ENCODE measurements at regions not wholly inside any gene's neighbourhood (a gene's known extent, or its start where the extent isn't known, plus 50 kb on each side); places are given as distances from the start of the nearest gene placed in this dataset.

GRCh38 chr10:32175629-32176028 lies 119.4 kb upstream of the KIF5B start:
- H3K4me1 ChIP-seq (ENCODE audit: insufficient read depth, low read length, poor library complexity, severe bottlenecking) = no peaks in the 10 kb centered on the region
- H4K20me1 ChIP-seq (ENCODE audit: insufficient read depth, low read length) = no peaks in the 10 kb centered on the region
- CTCF ChIA-PET (ENCODE audit: unreplicated experiment) = no interaction called here
- no peak overlapping the region for H2AFZ ChIP-seq (ENCODE audit: low read length)
- no TSS peak for BruUV-seq (replicated peaks)
- intact Hi-C loops (cut with micrococcal nuclease; ENCODE audit: unreplicated experiment) = no loop called here
- H3K9me2 ChIP-seq (ENCODE audit: insufficient read depth, low read length) = no peaks in the 10 kb centered on the region
- DNase-seq (ENCODE audit: low spot score) = no peak
- H3K4me3 ChIP-seq (ENCODE audit: low read depth, low read length, poor library complexity, severe bottlenecking) = no peak overlapping the region
- no peak for TF ChIP-seq CTCF (conservative IDR thresholded peaks at IDR 0.05; ENCODE audit: low read length)
- no peak for TF ChIP-seq EZH2phosphoT487 (IDR thresholded peaks at IDR 0.05; ENCODE audit: borderline replicate concordance, low read depth, low read length)
- H3K4me2 ChIP-seq (ENCODE audit: low read length) = no peak overlapping the region
- POLR2A ChIA-PET = interaction anchor here (0.7 kb wide), 1 partner anchor 1800 kb away, joined by 7 read pairs; no protein-coding TSS in a partner anchor
- no peaks in the 10 kb centered on the region for H3K79me2 ChIP-seq (ENCODE audit: insufficient read depth, low read depth, low read length)
- no peaks in the 10 kb centered on the region for H3K36me3 ChIP-seq (ENCODE audit: insufficient read depth, low read length)
- no peak overlapping the region for H3K27ac ChIP-seq (ENCODE audit: low read depth, low read length, poor library complexity, severe bottlenecking)
- no peaks in the 10 kb centered on the region for H3K9me3 ChIP-seq (ENCODE audit: low read length)

- Histone ChIP-seq H3K9me2 (ENCODE audit: insufficient read depth, low read length) (no peaks in the 10 kb centered on the region), H3K4me2 (ENCODE audit: low read length) (no peak overlapping the region), H4K20me1 (ENCODE audit: insufficient read depth, low read length) (no peaks in the 10 kb centered on the region), H3K9me3 (ENCODE audit: low read length) (no peaks in the 10 kb centered on the region), H3K36me3 (ENCODE audit: insufficient read depth, low read length) (no peaks in the 10 kb centered on the region), H3K4me1 (ENCODE audit: insufficient read depth, low read length, poor library complexity, severe bottlenecking) (no peaks in the 10 kb centered on the region), H2AFZ (ENCODE audit: low read length) (no peak overlapping the region), H3K79me2 (ENCODE audit: insufficient read depth, low read depth, low read length) (no peaks in the 10 kb centered on the region), H3K4me3 (ENCODE audit: low read depth, low read length, poor library complexity, severe bottlenecking) (no peak overlapping the region), H3K27ac (ENCODE audit: low read depth, low read length, poor library complexity, severe bottlenecking) (no peak overlapping the region)
- DNase-seq (ENCODE audit: low spot score) = no peak
- POLR2A ChIA-PET = interaction anchor here (0.6 kb wide), 2 partner anchors 184 to 185 kb away, joined by 3 to 4 read pairs; no protein-coding TSS in a partner anchor
- CTCF ChIA-PET (ENCODE audit: unreplicated experiment) = no interaction called here
- TF ChIP-seq EZH2phosphoT487 (IDR thresholded peaks at IDR 0.05; ENCODE audit: borderline replicate concordance, low read depth, low read length) (no peak), CTCF (conservative IDR thresholded peaks at IDR 0.05; ENCODE audit: low read length) (no peak)
- BruUV-seq (replicated peaks) = no TSS peak
- intact Hi-C loops (cut with micrococcal nuclease; ENCODE audit: unreplicated experiment) = no loop called here
These were observed 118.2 kb upstream of the KIF5B start for GRCh38 chr10:32174349-32174893.

- no peak overlapping the region for H3K27ac ChIP-seq (ENCODE audit: low read depth, low read length, poor library complexity, severe bottlenecking)
- no peaks in the 10 kb centered on the region for H3K9me2 ChIP-seq (ENCODE audit: insufficient read depth, low read length)
- no peak for DNase-seq (ENCODE audit: low spot score)
- H3K4me3 ChIP-seq (ENCODE audit: low read depth, low read length, poor library complexity, severe bottlenecking) = no peak overlapping the region
- no peak overlapping the region for H3K4me2 ChIP-seq (ENCODE audit: low read length)
- H2AFZ ChIP-seq (ENCODE audit: low read length) = no peak overlapping the region
- H3K36me3 ChIP-seq (ENCODE audit: insufficient read depth, low read length) = no peaks in the 10 kb centered on the region
- H4K20me1 ChIP-seq (ENCODE audit: insufficient read depth, low read length) = no peaks in the 10 kb centered on the region
- CTCF ChIA-PET (ENCODE audit: unreplicated experiment) = no interaction called here
- no peaks in the 10 kb centered on the region for H3K79me2 ChIP-seq (ENCODE audit: insufficient read depth, low read depth, low read length)
- H3K9me3 ChIP-seq (ENCODE audit: low read length) = no peaks in the 10 kb centered on the region
- POLR2A ChIA-PET = no interaction called here
- no peak for TF ChIP-seq EZH2phosphoT487 (IDR thresholded peaks at IDR 0.05; ENCODE audit: borderline replicate concordance, low read depth, low read length)
- no peak for TF ChIP-seq CTCF (conservative IDR thresholded peaks at IDR 0.05; ENCODE audit: low read length)
- BruUV-seq (replicated peaks) = no TSS peak
- no peaks in the 10 kb centered on the region for H3K4me1 ChIP-seq (ENCODE audit: insufficient read depth, low read length, poor library complexity, severe bottlenecking)
- intact Hi-C loops (cut with micrococcal nuclease; ENCODE audit: unreplicated experiment) = no loop called here
These were observed 115.0 kb upstream of the KIF5B start for GRCh38 chr10:32171204-32171603.

Measured in OCI-LY7 (cell line).